A549 (cell line): ENCODE measurements at regions not wholly inside any gene's neighbourhood (a gene's known extent, or its start where the extent isn't known, plus 50 kb on each side); places are given as distances from the start of the nearest gene placed in this dataset.

ENCODE experiments used
- CTCF ChIP-seq: fragments of >200 bp; sonication (Bioruptor Twin); formaldehyde crosslinking; IDR thresholded peaks from 3 replicates; pipeline ENCODE4 v1.5.1; 2016
- EP300 ChIP-seq, 2 experiments: fragments of >200 bp; sonication (Bioruptor Twin); formaldehyde crosslinking; IDR thresholded peaks; 2 replicates in 1 of 2; 3 replicates in 1 of 2; pipeline ENCODE4 v1.6.1; 2016 to 2017
- GATA3 ChIP-seq: IDR thresholded peaks from 2 replicates; pipeline ENCODE4 v1.6.1; 2012; ENCODE audit warnings: borderline replicate concordance
- HMGXB4 ChIP-seq: fragments of 250-450 bp; sonication (Bioruptor Pico); IDR thresholded peaks from 2 replicates; pipeline ENCODE4 v1.5.0; 2021; ENCODE audit warnings: mild to moderate bottlenecking, moderate library complexity, borderline replicate concordance
- HOXA7 ChIP-seq: fragments of 250-450 bp; sonication (Bioruptor Pico); IDR thresholded peaks from 2 replicates; pipeline ENCODE4 v1.5.0; 2020; ENCODE audit warnings: mild to moderate bottlenecking, moderate library complexity
- POLR2A ChIP-seq: IDR thresholded peaks from 2 replicates; pipeline ENCODE4 v1.6.1; 2012; ENCODE audit warnings: mild to moderate bottlenecking, low read length
- SMC3 ChIP-seq: fragments of >200 bp; sonication (Bioruptor Twin); formaldehyde crosslinking; IDR thresholded peaks from 3 replicates; pipeline ENCODE4 v1.6.1; 2018; ENCODE audit warnings: inconsistent platforms
- TP53 ChIP-seq: fragments of 250-450 bp; sonication (Bioruptor Pico); IDR thresholded peaks from 2 replicates; pipeline ENCODE4 v1.5.0; 2021; ENCODE audit warnings: mild to moderate bottlenecking, moderate library complexity
- USF2 ChIP-seq: fragments of 450-650 bp; IDR thresholded peaks from 2 replicates; pipeline ENCODE4 v1.6.1; 2014; ENCODE audit warnings: antibody characterized with exemption

GRCh38 chr2:57674743-57675142 lies 371.9 kb upstream of the VRK2 start:
- TF ChIP-seq CTCF (no peak), HMGXB4 (no peak), EP300 (IDR thresholded peaks at IDR 0.05) (no peak), SMC3 (no peak), POLR2A (no peak), TP53 (CRISPR knock-in tag) (no peak), HOXA7 (CRISPR knock-in tag) (no peak), USF2 (no peak), GATA3 (no peak)
